Spleen (tissue), 7 donors: ENCODE measurements at regions not wholly inside any gene's neighbourhood (a gene's known extent, or its start where the extent isn't known, plus 50 kb on each side); places are given as distances from the start of the nearest gene placed in this dataset.

Experiments used
- POLR2A ChIP-seq, 3 donors: fragments of 450-650 bp; IDR thresholded peaks; one replicate each; pipeline ENCODE4 v1.5.1; 2017; ENCODE audit warnings: antibody characterized with exemption in 3 of 3, mild to moderate bottlenecking in 1 of 3
- TF ChIP-seq, protein P1 (sequence below), 11 experiments: fragments of 200-600 bp in 7 of 11; fragments of 450-650 bp in 4 of 11; sonication (generic) in 4 of 11; IDR thresholded peaks in 8 of 11; conservative IDR thresholded peaks in 3 of 11; 1 replicate in 7 of 11; 2 replicates in 4 of 11; pipeline versions ENCODE4 v1.4.0 to v1.8.0; 2016 to 2021; ENCODE audit warnings: antibody characterized with exemption in 11 of 11, inconsistent platforms in 4 of 11, mild to moderate bottlenecking in 1 of 11
- donor health status: DM: no; HTN: no; CAD: no; lungs with moderate emphysema.
- donor health status: DM: no; HTN: no; CAD: no.
- donor health status: DM: no; HTN: no; CAD: no.

DNA sequence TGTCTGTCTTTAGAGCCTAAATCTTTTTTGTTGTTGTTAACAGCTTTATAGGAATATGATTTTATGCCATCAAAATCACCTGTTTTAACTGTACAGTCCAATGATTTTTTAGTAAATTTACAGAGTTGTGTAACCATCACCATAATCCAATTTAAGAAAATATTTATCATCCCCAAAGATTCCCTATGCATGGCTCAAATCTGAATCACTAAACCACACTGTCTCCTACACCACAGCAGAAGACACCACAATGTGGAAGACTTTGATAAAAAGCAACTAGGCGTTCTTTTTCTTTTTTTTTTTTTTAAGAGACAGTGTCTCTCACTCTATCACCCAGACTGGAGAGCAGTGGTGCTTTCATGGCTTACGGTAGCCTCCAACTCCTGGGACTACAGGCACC is 99.6 kb downstream of the TXNL1 start:
- TF ChIP-seq, protein P1, sequence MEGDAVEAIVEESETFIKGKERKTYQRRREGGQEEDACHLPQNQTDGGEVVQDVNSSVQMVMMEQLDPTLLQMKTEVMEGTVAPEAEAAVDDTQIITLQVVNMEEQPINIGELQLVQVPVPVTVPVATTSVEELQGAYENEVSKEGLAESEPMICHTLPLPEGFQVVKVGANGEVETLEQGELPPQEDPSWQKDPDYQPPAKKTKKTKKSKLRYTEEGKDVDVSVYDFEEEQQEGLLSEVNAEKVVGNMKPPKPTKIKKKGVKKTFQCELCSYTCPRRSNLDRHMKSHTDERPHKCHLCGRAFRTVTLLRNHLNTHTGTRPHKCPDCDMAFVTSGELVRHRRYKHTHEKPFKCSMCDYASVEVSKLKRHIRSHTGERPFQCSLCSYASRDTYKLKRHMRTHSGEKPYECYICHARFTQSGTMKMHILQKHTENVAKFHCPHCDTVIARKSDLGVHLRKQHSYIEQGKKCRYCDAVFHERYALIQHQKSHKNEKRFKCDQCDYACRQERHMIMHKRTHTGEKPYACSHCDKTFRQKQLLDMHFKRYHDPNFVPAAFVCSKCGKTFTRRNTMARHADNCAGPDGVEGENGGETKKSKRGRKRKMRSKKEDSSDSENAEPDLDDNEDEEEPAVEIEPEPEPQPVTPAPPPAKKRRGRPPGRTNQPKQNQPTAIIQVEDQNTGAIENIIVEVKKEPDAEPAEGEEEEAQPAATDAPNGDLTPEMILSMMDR (IDR thresholded peaks at IDR 0.05 in 8 of 11, conservative IDR thresholded peaks at IDR 0.05 in 3 of 11), result no peak
- no peak for TF ChIP-seq POLR2A (IDR thresholded peaks at IDR 0.05)
